ENCODE measurements at regions not wholly inside any gene's neighbourhood (a gene's known extent, or its start where the extent isn't known, plus 50 kb on each side); places are given as distances from the start of the nearest gene placed in this dataset.

DNA sequence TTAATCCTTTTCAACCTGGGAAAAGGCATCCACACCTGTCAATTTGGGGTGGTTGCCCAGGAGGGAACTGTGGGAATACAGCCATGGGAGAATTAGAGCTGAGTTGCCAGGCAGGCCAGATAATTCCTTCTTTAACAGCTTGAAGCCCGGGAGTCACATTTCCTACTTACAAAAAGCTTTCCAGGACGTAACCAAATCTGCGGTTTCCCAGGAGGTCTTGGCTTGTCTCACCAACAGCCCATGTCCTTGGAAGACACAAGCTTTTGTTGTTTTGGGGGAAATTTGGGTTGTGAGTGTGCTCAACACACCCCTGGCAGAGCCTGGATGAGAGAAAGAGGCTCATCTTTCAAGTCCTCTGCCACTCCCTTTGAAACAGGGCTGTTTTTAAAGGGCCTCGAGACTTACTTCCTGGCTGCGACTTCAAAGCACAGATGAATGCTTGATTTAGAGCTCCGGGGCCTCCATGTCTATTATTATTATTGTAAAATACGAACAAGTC lies 465.9 kb upstream of the BTBD3 start:
- Histone ChIP-seq H3K4me3 (no peak overlapping the region), H3K4me1 (peaks cover 12 to 68% (median 23%) of the 10 kb centered on the region in 3 donors), H3K27me3 (no peaks in the 10 kb centered on the region), H3K9me3 (no peaks in the 10 kb centered on the region), H3K36me3 (no peaks in the 10 kb centered on the region), H3K27ac (peak overlapping the region; percentile 34 to 66 (median 42))
- DNase-seq = no peak
- WGBS, 2 donors = 36 to 37% methylated on average over 4 to 7 of the region's 7 CpGs
- intact Hi-C loops (cut with DNase I) = no loop called here
- TF ChIP-seq, protein P1, sequence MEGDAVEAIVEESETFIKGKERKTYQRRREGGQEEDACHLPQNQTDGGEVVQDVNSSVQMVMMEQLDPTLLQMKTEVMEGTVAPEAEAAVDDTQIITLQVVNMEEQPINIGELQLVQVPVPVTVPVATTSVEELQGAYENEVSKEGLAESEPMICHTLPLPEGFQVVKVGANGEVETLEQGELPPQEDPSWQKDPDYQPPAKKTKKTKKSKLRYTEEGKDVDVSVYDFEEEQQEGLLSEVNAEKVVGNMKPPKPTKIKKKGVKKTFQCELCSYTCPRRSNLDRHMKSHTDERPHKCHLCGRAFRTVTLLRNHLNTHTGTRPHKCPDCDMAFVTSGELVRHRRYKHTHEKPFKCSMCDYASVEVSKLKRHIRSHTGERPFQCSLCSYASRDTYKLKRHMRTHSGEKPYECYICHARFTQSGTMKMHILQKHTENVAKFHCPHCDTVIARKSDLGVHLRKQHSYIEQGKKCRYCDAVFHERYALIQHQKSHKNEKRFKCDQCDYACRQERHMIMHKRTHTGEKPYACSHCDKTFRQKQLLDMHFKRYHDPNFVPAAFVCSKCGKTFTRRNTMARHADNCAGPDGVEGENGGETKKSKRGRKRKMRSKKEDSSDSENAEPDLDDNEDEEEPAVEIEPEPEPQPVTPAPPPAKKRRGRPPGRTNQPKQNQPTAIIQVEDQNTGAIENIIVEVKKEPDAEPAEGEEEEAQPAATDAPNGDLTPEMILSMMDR (IDR thresholded peaks at IDR 0.05) = no peak
- no peak for TF ChIP-seq POLR2A (IDR thresholded peaks at IDR 0.05)

DNA sequence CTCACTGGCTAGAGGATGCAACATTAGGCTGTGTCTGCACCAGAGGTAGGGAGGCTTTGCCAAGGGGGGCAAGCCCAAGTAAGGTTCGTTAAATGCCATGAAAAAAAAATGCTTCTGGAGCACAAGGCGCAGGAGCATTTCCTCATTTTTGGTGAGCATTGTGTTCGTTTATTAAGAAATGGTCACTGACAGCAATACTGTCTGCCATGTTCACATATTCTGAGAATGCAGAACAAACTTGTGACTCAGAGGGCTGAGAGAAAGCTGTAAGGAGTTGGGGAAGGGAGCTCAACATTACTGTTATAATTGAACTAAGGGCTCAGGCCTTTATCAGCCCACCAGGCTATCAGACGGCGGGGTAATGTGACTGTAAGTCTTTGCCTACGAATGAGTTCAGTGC lies 465.4 kb upstream of the BTBD3 start:
- Histone ChIP-seq H3K9me3 (no peaks in the 10 kb centered on the region), H3K4me3 (no peak overlapping the region), H3K27me3 (no peaks in the 10 kb centered on the region), H3K36me3 (no peaks in the 10 kb centered on the region), H3K27ac (peak overlapping the region in 3 of 4 donors; percentile 34 to 66 (median 45)), H3K4me1 (peaks cover 12 to 67% (median 23%) of the 10 kb centered on the region in 3 donors)
- 36 to 42% methylated on average over 6 of the region's 6 CpGs for WGBS, 2 donors
- intact Hi-C loops (cut with DNase I) = no loop called here
- TF ChIP-seq, protein P1 (IDR thresholded peaks at IDR 0.05) = no peak
- no peak for TF ChIP-seq POLR2A (IDR thresholded peaks at IDR 0.05)
- no peak for DNase-seq

DNA sequence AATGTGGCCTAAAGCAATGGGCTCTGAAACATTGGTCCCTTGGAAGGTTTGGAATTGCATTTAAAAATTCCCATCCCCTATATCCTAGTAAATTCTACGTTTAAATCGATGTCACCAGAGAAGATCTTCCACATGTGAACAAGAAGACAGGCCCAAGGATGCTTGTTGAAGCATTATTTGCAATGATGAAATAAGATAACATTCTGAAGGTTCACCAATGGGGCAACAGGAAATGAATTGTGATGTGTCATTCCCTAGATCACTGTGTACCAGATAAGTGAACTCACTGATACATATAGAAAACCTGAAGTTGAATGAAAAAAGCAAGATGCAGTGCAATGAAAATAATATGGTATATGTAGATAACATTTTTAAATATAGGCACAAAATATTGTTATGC lies 464.3 kb upstream of the BTBD3 start:
- TF ChIP-seq POLR2A (IDR thresholded peaks at IDR 0.05) = no peak
- TF ChIP-seq, protein P1 (IDR thresholded peaks at IDR 0.05) = no peak
- H3K4me3 ChIP-seq = no peak overlapping the region
- WGBS, 2 donors = 57 to 82% methylated on average over 2 of the region's 2 CpGs
- intact Hi-C loops (cut with DNase I) = no loop called here
- H3K36me3 ChIP-seq = no peaks in the 10 kb centered on the region
- no peak for DNase-seq
- no peaks in the 10 kb centered on the region for H3K27me3 ChIP-seq
- H3K4me1 ChIP-seq = peaks cover 12 to 59% (median 23%) of the 10 kb centered on the region in 3 donors
- H3K27ac ChIP-seq = no peak overlapping the region
- H3K9me3 ChIP-seq = no peaks in the 10 kb centered on the region

DNA sequence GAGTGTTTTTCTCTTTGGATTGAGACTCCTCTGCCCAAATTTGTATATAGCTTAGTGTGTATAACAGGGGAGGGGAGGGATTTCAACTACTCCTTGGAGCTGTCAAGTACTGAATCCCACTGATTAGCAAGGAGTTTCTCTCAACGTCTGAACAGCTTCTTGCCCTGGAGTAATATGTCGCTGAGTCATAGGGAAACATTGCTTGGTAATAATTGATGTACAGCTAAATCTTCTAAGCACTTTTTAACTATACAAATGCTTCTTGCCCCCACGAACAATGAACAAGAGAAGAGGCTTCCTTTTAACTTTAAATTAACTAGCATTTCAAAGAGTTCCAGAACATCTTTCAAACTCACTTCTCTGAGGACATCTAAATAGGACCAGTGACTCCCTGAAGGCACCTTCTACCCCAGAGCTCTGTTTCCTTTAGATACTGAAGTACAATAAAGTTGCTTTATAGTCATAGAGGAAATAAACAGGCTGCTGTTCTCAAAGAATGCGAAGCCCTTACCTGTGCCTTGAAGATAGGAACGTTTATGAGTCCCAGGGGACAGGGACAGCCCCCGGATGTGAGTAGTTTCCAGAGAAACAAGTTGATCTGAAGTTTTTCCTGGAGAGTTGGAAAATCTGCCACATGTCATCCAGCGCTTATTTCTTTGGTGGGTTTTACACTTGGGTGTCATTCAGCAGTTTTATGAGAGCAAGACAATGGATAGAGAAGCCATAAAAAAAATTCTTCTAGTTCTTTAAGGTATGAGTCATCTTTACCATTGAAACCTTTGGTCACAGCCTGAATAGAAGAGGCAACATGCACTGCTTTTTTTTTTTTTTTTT lies 462.5 kb upstream of the BTBD3 start:
- intact Hi-C loops (cut with DNase I) = no loop called here
- Histone ChIP-seq H3K27me3 (no peaks in the 10 kb centered on the region), H3K27ac (peak overlapping the region; percentile 32 to 44 (median 34)), H3K9me3 (no peaks in the 10 kb centered on the region), H3K36me3 (no peaks in the 10 kb centered on the region), H3K4me3 (no peak overlapping the region), H3K4me1 (peaks cover 12 to 59% (median 23%) of the 10 kb centered on the region in 3 donors)
- WGBS, 2 donors = 15 to 21% methylated on average over 7 of the region's 7 CpGs
- no peak for TF ChIP-seq POLR2A (IDR thresholded peaks at IDR 0.05)
- TF ChIP-seq, protein P1 (IDR thresholded peaks at IDR 0.05) = no peak
- DNase-seq = no peak

DNA sequence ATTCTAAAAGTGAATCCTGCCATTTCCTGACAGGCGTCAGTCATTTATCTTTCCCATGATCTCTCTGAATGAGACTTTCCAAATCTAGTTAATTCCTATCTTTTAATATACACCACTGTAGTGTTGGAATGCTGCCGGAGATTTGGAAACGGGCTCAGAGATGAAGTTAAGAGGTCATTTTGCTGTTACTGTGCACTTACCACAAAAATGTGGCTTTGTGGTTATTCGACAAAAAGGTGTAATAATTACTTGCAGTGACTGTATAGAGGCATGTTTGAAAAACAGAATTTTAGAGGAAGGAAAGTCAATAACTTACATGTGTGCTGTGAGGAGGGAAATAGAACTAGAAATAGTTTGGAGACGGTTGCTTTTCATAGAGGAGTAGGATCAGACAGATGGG lies 460.2 kb upstream of the BTBD3 start:
- no peaks in the 10 kb centered on the region for H3K27me3 ChIP-seq
- H3K4me3 ChIP-seq = no peak overlapping the region
- intact Hi-C loops (cut with DNase I) = no loop called here
- TF ChIP-seq, protein P1 (IDR thresholded peaks at IDR 0.05) = no peak
- no peak for TF ChIP-seq POLR2A (IDR thresholded peaks at IDR 0.05)
- 74 to 85% methylated on average over 5 of the region's 5 CpGs for WGBS, 2 donors
- no peak overlapping the region for H3K27ac ChIP-seq
- peaks cover 9 to 42% (median 15%) of the 10 kb centered on the region in 3 donors for H3K4me1 ChIP-seq
- no peak for DNase-seq
- no peaks in the 10 kb centered on the region for H3K9me3 ChIP-seq
- no peaks in the 10 kb centered on the region for H3K36me3 ChIP-seq
